ENCODE measurements at regions not wholly inside any gene's neighbourhood (a gene's known extent, or its start where the extent isn't known, plus 50 kb on each side); places are given as distances from the start of the nearest gene placed in this dataset.

- DNase-seq (ENCODE audit: low read depth, low spot score) = no peak
- H2AFZ ChIP-seq (ENCODE audit: control insufficient read depth, low read depth, low read length) = no peak overlapping the region
- no peak for FAIRE-seq
- H3K27me3 ChIP-seq (replicated peaks in 1 of 2; ENCODE audit: control insufficient read depth in 2 of 2, insufficient read depth in 2 of 2, low read length in 1 of 2) = no peaks in the 10 kb centered on the region
- TF ChIP-seq SREBF1 (IDR thresholded peaks at IDR 0.05; ENCODE audit: low read length) (no peak), BCL3 (IDR thresholded peaks at IDR 0.05; ENCODE audit: borderline replicate concordance, insufficient read depth, low read depth, low read length, poor library complexity, severe bottlenecking) (peak; percentile 17)
- in situ Hi-C loops (cut with MboI) (no loop called here), intact Hi-C loops (cut with micrococcal nuclease; ENCODE audit: unreplicated experiment) (loop anchor here (2.0 kb wide), 1 partner anchor 37 kb away; no protein-coding TSS in a partner anchor)
- H3K4me1 ChIP-seq (ENCODE audit: control insufficient read depth, insufficient read depth, low read length) = peaks cover 36% of the 10 kb centered on the region
- no peaks in the 10 kb centered on the region for H4K20me1 ChIP-seq (ENCODE audit: control insufficient read depth, insufficient read depth)
- SMC1A ChIA-PET (ENCODE audit: uncharacterized antibody, unreplicated experiment) = interaction anchor here (0.9 to 5.3 kb wide), 21 partner anchors 9 to 122 kb away, joined by 3 to 31 read pairs (median 5); partner anchors contain the start of gene TNFAIP3
- peak overlapping the region; percentile 29; the same call in 1 of the 2 replicates for H3K4me3 ChIP-seq
- RAD21 ChIA-PET (ENCODE audit: unreplicated experiment) = interaction anchor here (0.7 to 3.4 kb wide), 16 partner anchors 8 to 182 kb away, joined by 3 to 17 read pairs (median 6); partner anchors contain the start of gene TNFAIP3
- no peak overlapping the region for H3K9ac ChIP-seq (ENCODE audit: control insufficient read depth, insufficient read depth, low read length)
- H3K27ac ChIP-seq (ENCODE audit: control insufficient read depth, insufficient read depth) = peak overlapping the region; percentile 34
- POLR2A ChIA-PET = interaction anchor here (0.5 to 2.6 kb wide), 11 partner anchors 9 to 122 kb away, joined by 3 to 13 read pairs (median 4); partner anchors contain the start of gene TNFAIP3
- WGBS (ENCODE audit: insufficient coverage, insufficient replicate concordance, low lambda C conversion rate, missing lambda C conversion rate) = 57% methylated on average over 1 of the region's 1 CpG
- ATAC-seq = no peak
- H3K9me3 ChIP-seq (replicated peaks; ENCODE audit: control insufficient read depth, insufficient read depth, low read length) = no peaks in the 10 kb centered on the region
- CTCF ChIA-PET = interaction anchor here (0.6 to 2.7 kb wide), 14 partner anchors 9 to 200 kb away, joined by 3 to 12 read pairs (median 4); no protein-coding TSS in a partner anchor
- H3K79me2 ChIP-seq (ENCODE audit: control insufficient read depth, insufficient read depth, low read length) = no peaks in the 10 kb centered on the region
- H3K4me2 ChIP-seq (ENCODE audit: control insufficient read depth, insufficient read depth) = peak overlapping the region; percentile 51
- no TSS peak for BruUV-seq (replicated peaks)
- no peaks in the 10 kb centered on the region for H3K36me3 ChIP-seq (ENCODE audit: control insufficient read depth in 2 of 2, insufficient read depth in 2 of 2, low read length in 1 of 2)
Measured at GRCh38 chr6:137745321-137745720, 121.7 kb upstream of the TNFAIP3 start.

- intact Hi-C loops (cut with micrococcal nuclease; ENCODE audit: unreplicated experiment) (no loop called here), in situ Hi-C loops (cut with MboI) (no loop called here)
- RAD21 ChIA-PET (ENCODE audit: unreplicated experiment) = interaction anchor here (0.9 to 3.4 kb wide), 11 partner anchors 9 to 645 kb away, joined by 3 to 17 read pairs (median 7); partner anchors contain the start of gene TNFAIP3
- Histone ChIP-seq H3K79me2 (ENCODE audit: control insufficient read depth, insufficient read depth, low read length) (no peaks in the 10 kb centered on the region), H3K4me3 (no peak overlapping the region), H3K36me3 (ENCODE audit: control insufficient read depth in 2 of 2, insufficient read depth in 2 of 2, low read length in 1 of 2) (no peaks in the 10 kb centered on the region), H3K4me2 (ENCODE audit: control insufficient read depth, insufficient read depth) (peak overlapping the region; percentile 15), H2AFZ (ENCODE audit: control insufficient read depth, low read depth, low read length) (no peak overlapping the region; the same call in 1 of the 2 replicates), H3K9ac (ENCODE audit: control insufficient read depth, insufficient read depth, low read length) (no peak overlapping the region), H4K20me1 (ENCODE audit: control insufficient read depth, insufficient read depth) (no peaks in the 10 kb centered on the region), H3K27me3 (replicated peaks in 1 of 2; ENCODE audit: control insufficient read depth in 2 of 2, insufficient read depth in 2 of 2, low read length in 1 of 2) (no peaks in the 10 kb centered on the region), H3K9me3 (replicated peaks; ENCODE audit: control insufficient read depth, insufficient read depth, low read length) (no peaks in the 10 kb centered on the region), H3K27ac (ENCODE audit: control insufficient read depth, insufficient read depth) (peak overlapping the region; percentile 27; the same call in 1 of the 2 replicates), H3K4me1 (ENCODE audit: control insufficient read depth, insufficient read depth, low read length) (peaks cover 36% of the 10 kb centered on the region)
- 0% methylated on average over 2 of the region's 2 CpGs for WGBS (ENCODE audit: insufficient coverage, insufficient replicate concordance, low lambda C conversion rate, missing lambda C conversion rate)
- ATAC-seq (peak; percentile 76), DNase-seq (ENCODE audit: low read depth, low spot score) (no peak), FAIRE-seq (no peak)
- CTCF ChIA-PET = interaction anchor here (0.7 to 2.7 kb wide), 10 partner anchors 12 to 199 kb away, joined by 3 to 12 read pairs (median 4); no protein-coding TSS in a partner anchor
- BruUV-seq (replicated peaks) = no TSS peak
- POLR2A ChIA-PET = interaction anchor here (1.0 to 2.6 kb wide), 7 partner anchors 8 to 121 kb away, joined by 3 to 13 read pairs (median 4); partner anchors contain the start of gene TNFAIP3
- SMC1A ChIA-PET (ENCODE audit: uncharacterized antibody, unreplicated experiment) = interaction anchor here (1.0 to 5.3 kb wide), 21 partner anchors 8 to 121 kb away, joined by 3 to 31 read pairs (median 5); partner anchors contain the start of gene TNFAIP3
- TF ChIP-seq POU2F2 (IDR thresholded peaks at IDR 0.05; ENCODE audit: borderline replicate concordance, low read depth, low read length) (no peak), RELA (IDR thresholded peaks at IDR 0.05; ENCODE audit: borderline replicate concordance, partially characterized antibody) (peak; percentile 71), MEF2A (IDR thresholded peaks at IDR 0.05; ENCODE audit: insufficient read depth, low read depth, low read length) (no peak), CEBPB (IDR thresholded peaks at IDR 0.05; ENCODE audit: borderline replicate concordance in 1 of 2, low read depth in 2 of 2, low read length in 2 of 2) (no peak; a peak in 1 of 4 replicates), RCOR1 (conservative IDR thresholded peaks at IDR 0.05; ENCODE audit: low read depth, low read length) (no peak), EZH2 (IDR thresholded peaks at IDR 0.05; ENCODE audit: borderline replicate concordance, control insufficient read depth, low read depth, low read length) (no peak), ZNF687 (IDR thresholded peaks at IDR 0.05) (no peak), ZNF207 (IDR thresholded peaks at IDR 0.05; ENCODE audit: borderline replicate concordance) (no peak)
Measured at GRCh38 chr6:137746264-137746663, 120.8 kb upstream of the TNFAIP3 start.
